T-cell (primary cell): ENCODE measurements at regions not wholly inside any gene's neighbourhood (a gene's known extent, or its start where the extent isn't known, plus 50 kb on each side); places are given as distances from the start of the nearest gene placed in this dataset.

ENCODE experiments used
- ATAC-seq, 4 experiments: fragments of 200-7000 bp in 3 of 4; fragments of 150-1000 bp in 1 of 4; cut with Tn5 transposase; replicated peaks in 1 of 4; 1 replicate in 3 of 4; 2 replicates in 1 of 4; pipeline ENCODE4 v1.10.0; 2021; ENCODE audit warnings: moderate library complexity in 3 of 4, mild to moderate bottlenecking in 2 of 4, moderate number of reproducible peaks in 1 of 4
- CTCF ChIA-PET, 2 donors: fragments of 300-600 bp; sonication (Branson Sonifier 250); formaldehyde crosslinking; loops; one replicate each; lab custom pipeline; 2022; ENCODE audit warnings: antibody characterized with exemption in 2 of 2; lab: Charles Lee
- POLR2A ChIA-PET, 2 donors: fragments of 300-600 bp; sonication (Branson Sonifier 250); formaldehyde crosslinking; loops; one replicate each; lab custom pipeline; 2022; ENCODE audit warnings: antibody characterized with exemption in 2 of 2; lab: Charles Lee
- DNase-seq, 35 experiments: peaks; one replicate each; pipeline versions ENCODE4 v3.0.0 to v3.0.0-alpha.2; 2013 to 2023
- H3K27ac ChIP-seq: one replicate; pipeline ENCODE4 v1.5.1; 2013; ENCODE audit warnings: low read length
- H3K27me3 ChIP-seq, 2 experiments: replicated peaks in 1 of 2; 1 replicate in 1 of 2; 2 replicates in 1 of 2; pipeline versions ENCODE4 v1.6.1 to v1.7.0; 2013; ENCODE audit warnings: low read length in 1 of 2, mixed read lengths in 1 of 2; ENCODE audit not compliant: control insufficient read depth in 2 of 2, insufficient read depth in 2 of 2; ENCODE audit errors: extremely low read depth in 1 of 2
- H3K36me3 ChIP-seq, 2 donors: 1 replicate in 1 of 2; 2 replicates in 1 of 2; pipeline versions ENCODE4 v1.6.1 to v1.7.0; 2013; ENCODE audit warnings: low read length in 1 of 2; ENCODE audit not compliant: control insufficient read depth in 2 of 2, insufficient read depth in 1 of 2; ENCODE audit errors: extremely low read depth in 1 of 2
- H3K4me1 ChIP-seq, 2 experiments: 1 replicate in 1 of 2; 2 replicates in 1 of 2; pipeline versions ENCODE4 v1.6.1 to v1.7.0; 2013; ENCODE audit warnings: low read length in 2 of 2, mixed read lengths in 1 of 2; ENCODE audit not compliant: insufficient read depth in 2 of 2, control insufficient read depth in 1 of 2; ENCODE audit errors: extremely low read depth in 1 of 2
- H3K4me3 ChIP-seq, 2 donors: 1 replicate in 1 of 2; 2 replicates in 1 of 2; pipeline versions ENCODE4 v1.5.1 to v1.7.0; 2013; ENCODE audit warnings: mild to moderate bottlenecking in 2 of 2, low read length in 1 of 2, moderate library complexity in 1 of 2; ENCODE audit not compliant: control insufficient read depth in 1 of 2; ENCODE audit errors: extremely low read depth in 1 of 2
- H3K9me3 ChIP-seq: 2 replicates; pipeline ENCODE4 v1.7.0; 2013
- H3K27ac Mint-ChIP-seq, 2 donors: one replicate each; pipeline ENCODE4 v1.8.0; 2020 to 2021; ENCODE audit warnings: mild to moderate bottlenecking in 2 of 2, mixed read lengths in 2 of 2
- H3K27me3 Mint-ChIP-seq, 2 donors: one replicate each; pipeline ENCODE4 v1.8.0; 2021 to 2022; ENCODE audit warnings: mixed read lengths in 2 of 2
- H3K36me3 Mint-ChIP-seq: one replicate; pipeline ENCODE4 v1.8.0; 2021; ENCODE audit warnings: mixed read lengths
- H3K4me1 Mint-ChIP-seq, 3 donors: one replicate each; pipeline ENCODE4 v1.8.0; 2020 to 2022; ENCODE audit warnings: mixed read lengths in 3 of 3, mild to moderate bottlenecking in 1 of 3
- H3K4me3 Mint-ChIP-seq, 3 donors: one replicate each; pipeline ENCODE4 v1.8.0; 2020 to 2022; ENCODE audit warnings: mild to moderate bottlenecking in 3 of 3, mixed read lengths in 3 of 3, moderate library complexity in 3 of 3
- H3K9me3 Mint-ChIP-seq, 3 donors: one replicate each; pipeline ENCODE4 v1.8.0; 2020 to 2022; ENCODE audit warnings: mixed read lengths in 3 of 3
- WGBS: methylation state at CpG from one replicate; pipeline ENCODE4 v1.1.5; 2013; ENCODE audit warnings: missing lambda C conversion rate; ENCODE audit not compliant: insufficient coverage; 5-methylcytosine and 5-hydroxymethylcytosine counted together

DNA sequence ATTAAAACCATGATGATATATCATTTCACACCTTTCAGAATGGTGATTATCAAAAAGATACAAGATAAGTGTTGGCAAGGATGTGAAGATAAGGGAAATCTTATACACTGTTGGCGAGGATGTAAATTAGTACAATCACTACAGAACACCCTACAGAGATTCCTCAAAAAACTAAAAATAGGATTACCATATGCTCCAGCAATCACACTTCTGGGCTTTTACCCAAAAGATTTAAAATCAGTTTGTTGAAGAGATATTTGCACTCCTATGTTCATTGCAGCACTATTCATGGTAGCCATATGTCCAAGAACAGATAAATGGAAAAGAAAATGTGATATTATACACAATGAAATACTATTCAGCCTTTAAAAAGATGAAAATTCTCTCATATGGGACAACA is 240.4 kb downstream of the GABRG1 start:
- ATAC-seq = no peak
- no peaks in the 10 kb centered on the region for H3K27me3 ChIP-seq
- ChIA-PET POLR2A (no interaction called here), CTCF (no interaction called here)
- no CpG with 5 or more reads among the region's 1 CpG for WGBS
- H3K4me3 ChIP-seq = no peak overlapping the region
- no peak overlapping the region for H3K27ac ChIP-seq
- no peaks in the 10 kb centered on the region for H3K36me3 ChIP-seq
- H3K4me3 Mint-ChIP-seq = no peak overlapping the region
- no peaks in the 10 kb centered on the region for H3K36me3 Mint-ChIP-seq
- no peaks in the 10 kb centered on the region for H3K27me3 Mint-ChIP-seq
- no peaks in the 10 kb centered on the region for H3K4me1 Mint-ChIP-seq
- no peak overlapping the region for H3K27ac Mint-ChIP-seq
- H3K9me3 Mint-ChIP-seq = peaks cover 12 to 44% (median 28%) of the 10 kb centered on the region in 3 donors
- no peak for DNase-seq
- no peaks in the 10 kb centered on the region for H3K4me1 ChIP-seq
- H3K9me3 ChIP-seq = no peaks in the 10 kb centered on the region

DNA sequence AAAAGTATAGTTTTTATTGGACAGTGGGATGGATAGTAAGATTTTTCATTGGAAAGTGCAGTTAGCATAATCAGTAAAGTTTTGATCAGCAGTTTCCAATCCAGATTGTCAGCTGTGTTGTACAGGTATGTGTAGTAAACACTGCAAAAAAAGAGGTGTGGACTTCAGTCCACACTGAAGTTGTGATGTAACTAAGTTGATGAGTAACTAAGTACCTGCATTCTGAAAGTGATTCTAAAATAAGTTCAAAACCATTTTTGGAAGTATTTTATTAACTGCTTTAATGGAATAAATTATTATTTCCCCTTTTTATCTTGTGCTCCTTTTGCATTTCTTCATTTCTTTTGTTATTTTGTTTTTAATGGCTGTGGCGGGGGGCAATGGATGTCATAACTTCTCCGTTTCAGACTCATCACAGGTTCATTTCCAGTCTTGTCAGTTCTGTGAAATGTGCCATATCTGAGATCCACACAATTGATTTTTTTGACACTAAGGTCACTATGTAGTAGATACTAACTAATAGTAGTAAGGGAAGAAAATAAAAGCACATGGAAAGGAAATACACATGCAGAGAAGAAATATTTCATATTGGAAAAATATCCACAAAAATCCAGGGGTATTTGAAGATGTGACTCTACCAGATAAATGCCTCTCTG is 247.5 kb downstream of the GABRG1 start:
- no peak for ATAC-seq
- Mint-ChIP-seq H3K9me3 (peaks cover 9 to 19% (median 10%) of the 10 kb centered on the region in 3 donors), H3K4me3 (no peak overlapping the region), H3K27me3 (no peaks in the 10 kb centered on the region), H3K27ac (no peak overlapping the region), H3K4me1 (no peaks in the 10 kb centered on the region), H3K36me3 (no peaks in the 10 kb centered on the region)
- H3K4me3 ChIP-seq = no peak overlapping the region
- H3K9me3 ChIP-seq = no peaks in the 10 kb centered on the region
- no peaks in the 10 kb centered on the region for H3K4me1 ChIP-seq
- DNase-seq = no peak
- no CpG with 5 or more reads among the region's 2 CpGs for WGBS
- H3K27me3 ChIP-seq = no peaks in the 10 kb centered on the region
- H3K27ac ChIP-seq = no peak overlapping the region
- no peaks in the 10 kb centered on the region for H3K36me3 ChIP-seq
- ChIA-PET CTCF (no interaction called here), POLR2A (no interaction called here)

- DNase-seq (no peak), ATAC-seq (no peak)
- Histone ChIP-seq H3K4me1 (no peaks in the 10 kb centered on the region), H3K36me3 (no peaks in the 10 kb centered on the region), H3K9me3 (no peaks in the 10 kb centered on the region), H3K27me3 (no peaks in the 10 kb centered on the region), H3K27ac (no peak overlapping the region), H3K4me3 (no peak overlapping the region)
- no CpG with 5 or more reads among the region's 3 CpGs for WGBS
- H3K36me3 Mint-ChIP-seq = no peaks in the 10 kb centered on the region
- peaks cover 8 to 16% (median 9%) of the 10 kb centered on the region in 3 donors for H3K9me3 Mint-ChIP-seq
- CTCF ChIA-PET = no interaction called here
- no peak overlapping the region for H3K4me3 Mint-ChIP-seq
- H3K27ac Mint-ChIP-seq = no peak overlapping the region
- no peaks in the 10 kb centered on the region for H3K4me1 Mint-ChIP-seq
- H3K27me3 Mint-ChIP-seq = no peaks in the 10 kb centered on the region
- POLR2A ChIA-PET = no interaction called here
Observed at GRCh38 chr4:45869184-45869583, 254.7 kb downstream of the GABRG1 start.

DNA sequence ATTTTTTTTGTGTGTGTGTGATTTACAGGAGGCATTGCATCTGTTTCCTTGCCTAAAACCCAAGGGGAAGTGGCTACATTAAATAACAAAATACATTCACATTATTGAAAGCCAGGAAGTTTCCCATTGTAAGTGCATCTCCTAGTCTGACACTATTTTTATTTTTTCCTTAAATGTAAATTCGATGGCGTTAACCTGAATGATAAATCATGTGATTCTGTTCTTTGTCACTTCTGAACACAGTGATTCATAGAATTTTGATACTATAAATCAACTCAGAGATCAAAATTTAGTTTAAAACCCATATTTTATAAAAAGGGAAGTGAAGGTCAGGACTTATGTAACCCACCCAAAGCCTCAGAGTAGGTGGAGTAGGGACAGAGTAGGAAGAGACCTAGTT is 258.1 kb downstream of the GABRG1 start:
- no peak for DNase-seq
- Mint-ChIP-seq H3K4me1 (no peaks in the 10 kb centered on the region), H3K9me3 (peaks cover 4 to 12% (median 8%) of the 10 kb centered on the region in 3 donors), H3K27ac (no peak overlapping the region), H3K36me3 (no peaks in the 10 kb centered on the region), H3K4me3 (no peak overlapping the region), H3K27me3 (no peaks in the 10 kb centered on the region)
- no peak overlapping the region for H3K27ac ChIP-seq
- WGBS = no CpG with 5 or more reads among the region's 2 CpGs
- ChIA-PET CTCF (no interaction called here), POLR2A (no interaction called here)
- H3K4me3 ChIP-seq = no peak overlapping the region
- no peak for ATAC-seq
- no peaks in the 10 kb centered on the region for H3K36me3 ChIP-seq
- no peaks in the 10 kb centered on the region for H3K27me3 ChIP-seq
- H3K9me3 ChIP-seq = no peaks in the 10 kb centered on the region
- no peaks in the 10 kb centered on the region for H3K4me1 ChIP-seq

DNA sequence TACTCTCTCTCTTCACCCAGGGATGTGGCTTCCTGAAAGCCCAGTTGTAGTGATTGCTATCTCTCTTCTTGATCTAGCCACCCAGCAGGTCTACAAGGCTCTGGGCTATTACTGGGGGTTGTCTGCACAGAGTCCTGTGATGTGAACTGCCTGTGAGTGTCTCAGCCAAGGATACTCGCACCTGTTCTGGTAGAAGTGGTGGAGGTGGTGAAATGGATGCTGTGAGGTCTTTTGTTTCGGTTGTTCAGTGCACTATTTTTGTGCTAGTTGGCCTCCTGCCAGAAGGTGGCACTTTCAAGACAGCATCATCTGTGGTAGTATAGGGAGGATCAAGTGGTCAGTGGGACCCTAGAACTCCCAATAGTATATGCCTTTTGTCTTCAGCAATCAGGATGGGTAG is 268.0 kb downstream of the GABRG1 start:
- CTCF ChIA-PET = no interaction called here
- H3K27me3 Mint-ChIP-seq = no peaks in the 10 kb centered on the region

GRCh38 chr4:45846016-45846415 is 277.8 kb downstream of the GABRG1 start:
- CTCF ChIA-PET = no interaction called here
- no peaks in the 10 kb centered on the region for H3K27me3 ChIP-seq
- H3K9me3 Mint-ChIP-seq = peaks cover 2 to 12% (median 11%) of the 10 kb centered on the region in 3 donors
- POLR2A ChIA-PET = interaction anchor here in 1 of 2 donors (0.6 kb wide), 1 partner anchor 14 kb away, joined by 3 read pairs; no protein-coding TSS in a partner anchor
- H3K4me3 Mint-ChIP-seq = no peak overlapping the region
- H3K4me1 ChIP-seq = no peaks in the 10 kb centered on the region
- no peaks in the 10 kb centered on the region for H3K36me3 ChIP-seq
- H3K4me1 Mint-ChIP-seq = no peaks in the 10 kb centered on the region
- H3K27ac ChIP-seq = no peak overlapping the region
- WGBS = no CpG with 5 or more reads among the region's 1 CpG
- H3K27me3 Mint-ChIP-seq = no peaks in the 10 kb centered on the region
- no peak overlapping the region for H3K4me3 ChIP-seq
- H3K36me3 Mint-ChIP-seq = no peaks in the 10 kb centered on the region
- H3K9me3 ChIP-seq = no peaks in the 10 kb centered on the region
- no peak for ATAC-seq
- no peak for DNase-seq
- H3K27ac Mint-ChIP-seq = no peak overlapping the region

More for the DNA sequence above, 268.0 kb downstream of the GABRG1 start:
- no peak for ATAC-seq
- Histone ChIP-seq H3K9me3 (no peaks in the 10 kb centered on the region), H3K36me3 (no peaks in the 10 kb centered on the region), H3K4me1 (no peaks in the 10 kb centered on the region), H3K27me3 (no peaks in the 10 kb centered on the region), H3K4me3 (no peak overlapping the region), H3K27ac (no peak overlapping the region)
- WGBS = 40% methylated on average over 1 of the region's 2 CpGs
- no peak overlapping the region for H3K4me3 Mint-ChIP-seq
- no peaks in the 10 kb centered on the region for H3K4me1 Mint-ChIP-seq
- no peak for DNase-seq
- no peaks in the 10 kb centered on the region for H3K36me3 Mint-ChIP-seq
- H3K9me3 Mint-ChIP-seq = peaks cover 4 to 38% (median 23%) of the 10 kb centered on the region in 3 donors
- no peak overlapping the region for H3K27ac Mint-ChIP-seq
- POLR2A ChIA-PET = no interaction called here
